OCI-LY1 (cell line): ENCODE measurements at regions not wholly inside any gene's neighbourhood (a gene's known extent, or its start where the extent isn't known, plus 50 kb on each side); places are given as distances from the start of the nearest gene placed in this dataset.

Experiments
- H2AFZ ChIP-seq: fragments of 200-600 bp; sonication (generic), shearing (Covaris generic); 2 replicates; pipeline ENCODE4 v1.6.0; 2014; ENCODE audit warnings: antibody characterized with exemption, mild to moderate bottlenecking, low read length
- H3F3A ChIP-seq: fragments of 200-600 bp; sonication (generic), shearing (Covaris generic); 2 replicates; pipeline ENCODE4 v1.6.0; 2014; ENCODE audit warnings: mild to moderate bottlenecking, antibody characterized with exemption, low read length, moderate library complexity; ENCODE audit not compliant: insufficient read depth
- H3K27ac ChIP-seq: fragments of 200-600 bp; sonication (generic); 2 replicates; pipeline ENCODE4 v1.5.1; 2014; ENCODE audit warnings: low read length, mixed run types, mild to moderate bottlenecking, low read depth; ENCODE audit not compliant: poor library complexity, severe bottlenecking
- H3K27me3 ChIP-seq: fragments of 200-600 bp; sonication (generic); 2 replicates; pipeline ENCODE4 v1.6.0; 2014; ENCODE audit warnings: antibody characterized with exemption, mild to moderate bottlenecking, low read length, moderate library complexity; ENCODE audit not compliant: insufficient read depth
- H3K36me3 ChIP-seq: fragments of 200-600 bp; sonication (generic); 2 replicates; pipeline ENCODE4 v1.6.1; 2014; ENCODE audit warnings: mild to moderate bottlenecking, antibody characterized with exemption, low read length, moderate library complexity, mixed read lengths; ENCODE audit not compliant: insufficient read depth
- H3K4me1 ChIP-seq: fragments of 200-600 bp; sonication (generic); 2 replicates; pipeline ENCODE4 v1.5.1; 2014; ENCODE audit warnings: mild to moderate bottlenecking, low read length, moderate library complexity; ENCODE audit not compliant: insufficient read depth, severe bottlenecking
- H3K4me2 ChIP-seq: fragments of 200-600 bp; sonication (generic), shearing (Covaris generic); 2 replicates; pipeline ENCODE4 v1.6.1; 2014; ENCODE audit warnings: low read length
- H3K4me3 ChIP-seq: fragments of 200-600 bp; sonication (generic); 2 replicates; pipeline ENCODE4 v1.5.1; 2014; ENCODE audit warnings: low read length, low read depth, mild to moderate bottlenecking, mixed read lengths; ENCODE audit not compliant: poor library complexity, severe bottlenecking
- H3K79me2 ChIP-seq: fragments of 200-600 bp; shearing (Covaris generic); 2 replicates; pipeline ENCODE4 v1.6.1; 2016; ENCODE audit warnings: mixed run types, low read length, mixed read lengths; ENCODE audit not compliant: insufficient read depth
- H3K9ac ChIP-seq: fragments of 200-600 bp; sonication (generic), shearing (Covaris generic); 2 replicates; pipeline ENCODE4 v1.6.1; 2014; ENCODE audit warnings: mild to moderate bottlenecking, low read length, mixed read lengths
- H3K9me2 ChIP-seq: fragments of 200-600 bp; sonication (generic), shearing (Covaris generic); 2 replicates; pipeline ENCODE4 v1.6.1; 2014; ENCODE audit warnings: low read depth, mild to moderate bottlenecking, low read length, mixed read lengths
- H3K9me3 ChIP-seq: fragments of 200-600 bp; shearing (Covaris generic); 2 replicates; pipeline ENCODE4 v1.6.1; 2014; ENCODE audit warnings: low read length, mixed read lengths
- H4K20me1 ChIP-seq: fragments of 200-600 bp; sonication (generic), shearing (Covaris generic); 2 replicates; pipeline ENCODE4 v1.6.0; 2016; ENCODE audit warnings: mild to moderate bottlenecking, low read length; ENCODE audit not compliant: insufficient read depth
- CTCF ChIP-seq: fragments of 200-600 bp; sonication (generic), shearing (Covaris generic); IDR thresholded peaks from 2 replicates; pipeline ENCODE4 v1.5.1; 2017; ENCODE audit warnings: mild to moderate bottlenecking, antibody characterized with exemption, low read length, moderate library complexity, mixed read lengths
- EZH2 ChIP-seq: fragments of 200-600 bp; sonication (generic), shearing (Covaris generic); IDR thresholded peaks from 2 replicates; pipeline ENCODE4 v1.8.0; 2017; ENCODE audit warnings: borderline replicate concordance, mixed run types, mild to moderate bottlenecking, antibody characterized with exemption, low read length, moderate library complexity, mixed read lengths

DNA sequence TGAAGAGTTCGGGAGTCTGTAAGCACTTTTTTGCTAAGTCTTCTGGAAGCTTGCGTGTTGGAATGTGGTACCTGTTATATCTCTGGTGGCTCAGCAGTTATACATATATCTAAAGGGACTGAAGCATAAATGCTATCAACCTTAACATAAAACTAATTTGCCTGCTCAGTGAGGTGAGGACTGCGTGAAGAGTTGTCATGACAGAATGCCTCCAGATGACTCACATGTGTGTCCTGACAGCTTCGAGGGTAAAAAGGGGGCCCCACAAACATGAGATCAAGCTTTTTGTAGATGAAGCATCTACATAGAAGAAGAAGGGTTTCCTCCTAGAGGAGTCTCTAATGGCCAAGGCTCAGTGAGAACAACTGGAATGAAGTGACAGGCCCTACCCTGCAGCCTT lies 88.8 kb upstream of the C3orf80 start:
- H3K27ac ChIP-seq, result no peak overlapping the region
- H3K4me3 ChIP-seq, result no peak overlapping the region
- no peaks in the 10 kb centered on the region for H4K20me1 ChIP-seq
- no peak overlapping the region for H3K9ac ChIP-seq
- no peaks in the 10 kb centered on the region for H3K27me3 ChIP-seq
- H3F3A ChIP-seq, result no peaks in the 10 kb centered on the region
- no peaks in the 10 kb centered on the region for H3K36me3 ChIP-seq
- TF ChIP-seq CTCF (no peak), EZH2 (no peak)
- H3K4me2 ChIP-seq, result no peak overlapping the region
- no peak overlapping the region for H2AFZ ChIP-seq
- no peaks in the 10 kb centered on the region for H3K9me3 ChIP-seq
- no peaks in the 10 kb centered on the region for H3K9me2 ChIP-seq
- no peaks in the 10 kb centered on the region for H3K79me2 ChIP-seq
- no peaks in the 10 kb centered on the region for H3K4me1 ChIP-seq

- Histone ChIP-seq H3F3A (no peaks in the 10 kb centered on the region), H2AFZ (no peak overlapping the region), H3K4me1 (no peaks in the 10 kb centered on the region), H3K79me2 (no peaks in the 10 kb centered on the region), H3K9me2 (no peaks in the 10 kb centered on the region), H3K4me2 (no peak overlapping the region), H3K4me3 (no peak overlapping the region), H3K27me3 (no peaks in the 10 kb centered on the region), H3K9me3 (0 out of 2 replicates have a peak, but pooled peaks cover 5% of the 10 kb centered on the region), H4K20me1 (no peaks in the 10 kb centered on the region), H3K9ac (no peak overlapping the region), H3K36me3 (no peaks in the 10 kb centered on the region), H3K27ac (no peak overlapping the region)
- TF ChIP-seq CTCF (no peak), EZH2 (no peak)
Measured at GRCh38 chr3:160139291-160139690, 85.9 kb upstream of the C3orf80 start.

DNA sequence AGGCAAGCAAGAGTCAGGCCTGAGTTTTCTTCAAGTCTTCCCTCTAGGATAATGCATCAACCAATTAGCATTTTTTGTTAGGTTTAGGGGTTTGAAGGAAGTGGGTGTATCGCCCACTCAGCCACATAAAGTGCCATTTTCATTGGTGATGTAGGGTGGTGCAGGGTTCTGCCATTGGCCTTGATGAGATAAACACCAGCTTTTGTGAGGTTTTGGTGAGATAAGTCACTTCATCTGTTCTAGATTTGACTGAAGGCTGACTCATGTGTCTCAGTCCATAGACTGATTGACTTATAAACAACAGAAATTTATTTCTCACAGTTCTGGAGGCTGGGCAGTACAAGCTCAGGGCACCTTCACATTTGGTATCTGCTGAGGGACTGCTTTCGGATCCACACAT lies 84.5 kb upstream of the C3orf80 start:
- no peak overlapping the region for H2AFZ ChIP-seq
- no peak overlapping the region for H3K9ac ChIP-seq
- 0 out of 2 replicates have a peak, but pooled peaks cover 5% of the 10 kb centered on the region for H3K9me3 ChIP-seq
- H3K9me2 ChIP-seq, result no peaks in the 10 kb centered on the region
- no peaks in the 10 kb centered on the region for H3K79me2 ChIP-seq
- no peak overlapping the region for H3K4me2 ChIP-seq
- H3K27me3 ChIP-seq, result no peaks in the 10 kb centered on the region
- H3K36me3 ChIP-seq, result no peaks in the 10 kb centered on the region
- no peaks in the 10 kb centered on the region for H3K4me1 ChIP-seq
- no peak overlapping the region for H3K4me3 ChIP-seq
- H4K20me1 ChIP-seq, result no peaks in the 10 kb centered on the region
- H3F3A ChIP-seq, result no peaks in the 10 kb centered on the region
- no peak overlapping the region for H3K27ac ChIP-seq
- TF ChIP-seq EZH2 (no peak), CTCF (no peak)
